ENCODE measurements at regions not wholly inside any gene's neighbourhood (a gene's known extent, or its start where the extent isn't known, plus 50 kb on each side); places are given as distances from the start of the nearest gene placed in this dataset.
"Not testable (repeated sequence)": the region's sequence is repeated elsewhere in the genome, so short reads cannot be mapped to it uniquely, and the experiment has no call there.

DNA sequence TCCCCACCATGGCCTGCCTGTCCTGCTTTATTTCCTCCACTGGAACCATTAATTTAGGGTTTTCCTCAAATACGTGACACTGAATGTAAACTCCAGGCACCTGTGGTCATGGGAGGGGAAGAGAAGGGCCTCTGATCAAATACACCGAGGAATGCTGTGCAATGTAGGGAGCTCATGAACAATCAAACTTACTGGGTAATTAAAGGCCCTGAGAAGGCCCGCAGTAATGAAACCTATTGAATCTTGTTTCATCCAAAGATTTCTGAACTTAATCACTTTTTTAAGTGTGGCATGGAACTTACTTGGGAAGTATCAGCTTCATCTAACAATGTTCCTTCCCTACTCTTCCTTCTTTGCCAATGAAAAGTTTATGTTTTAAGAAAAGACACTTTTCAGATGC lies 299.8 kb downstream of the MIAT start:
- H3K27me3 ChIP-seq (ENCODE audit: control insufficient read depth, insufficient read depth, low read length) = peaks cover 38% of the 10 kb centered on the region
- H3K4me1 ChIP-seq (ENCODE audit: control insufficient read depth, insufficient read depth, low read length) = peaks cover 14% of the 10 kb centered on the region
- H3K27ac ChIP-seq (ENCODE audit: low read depth, low read length) = no peak overlapping the region
- no CpG with 5 or more reads among the region's 3 CpGs for WGBS (ENCODE audit: insufficient coverage)
- no peak overlapping the region for H3K4me3 ChIP-seq (ENCODE audit: low read depth, low read length)
- H3K9me3 ChIP-seq (ENCODE audit: control insufficient read depth, insufficient read depth, low read length) = no peaks in the 10 kb centered on the region
- H3K36me3 ChIP-seq (ENCODE audit: control insufficient read depth, insufficient read depth, low read length) = no peaks in the 10 kb centered on the region
- no peak for DNase-seq (ENCODE audit: low read depth in 4 of 6, low spot score in 6 of 6)

DNA sequence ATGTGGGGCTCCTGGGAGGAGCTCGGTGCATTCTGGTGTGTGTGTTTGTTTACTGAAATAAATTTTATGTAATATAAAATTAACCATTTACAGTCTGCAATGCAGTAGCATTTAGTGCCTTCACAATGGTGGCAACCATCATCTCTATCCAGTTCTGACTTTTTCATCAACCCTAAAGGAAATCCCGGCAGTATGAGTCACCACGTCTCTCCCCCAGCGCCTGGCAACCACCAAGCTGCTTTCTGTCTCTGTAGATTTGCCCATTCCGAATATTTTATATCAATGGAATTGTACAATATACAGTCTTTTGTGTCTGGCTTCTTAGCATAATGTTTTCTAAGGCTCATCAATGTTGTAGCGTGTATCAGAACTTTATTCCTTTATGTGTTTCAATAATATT lies 300.5 kb downstream of the MIAT start:
- no peak overlapping the region for H3K27ac ChIP-seq (ENCODE audit: low read depth, low read length)
- no peak overlapping the region for H3K4me3 ChIP-seq (ENCODE audit: low read depth, low read length)
- no CpG with 5 or more reads among the region's 6 CpGs for WGBS (ENCODE audit: insufficient coverage)
- peaks cover 8% of the 10 kb centered on the region for H3K4me1 ChIP-seq (ENCODE audit: control insufficient read depth, insufficient read depth, low read length)
- no peaks in the 10 kb centered on the region for H3K9me3 ChIP-seq (ENCODE audit: control insufficient read depth, insufficient read depth, low read length)
- no peak for DNase-seq (ENCODE audit: low read depth in 4 of 6, low spot score in 6 of 6)
- no peaks in the 10 kb centered on the region for H3K36me3 ChIP-seq (ENCODE audit: control insufficient read depth, insufficient read depth, low read length)
- peaks cover 36% of the 10 kb centered on the region for H3K27me3 ChIP-seq (ENCODE audit: control insufficient read depth, insufficient read depth, low read length)

DNA sequence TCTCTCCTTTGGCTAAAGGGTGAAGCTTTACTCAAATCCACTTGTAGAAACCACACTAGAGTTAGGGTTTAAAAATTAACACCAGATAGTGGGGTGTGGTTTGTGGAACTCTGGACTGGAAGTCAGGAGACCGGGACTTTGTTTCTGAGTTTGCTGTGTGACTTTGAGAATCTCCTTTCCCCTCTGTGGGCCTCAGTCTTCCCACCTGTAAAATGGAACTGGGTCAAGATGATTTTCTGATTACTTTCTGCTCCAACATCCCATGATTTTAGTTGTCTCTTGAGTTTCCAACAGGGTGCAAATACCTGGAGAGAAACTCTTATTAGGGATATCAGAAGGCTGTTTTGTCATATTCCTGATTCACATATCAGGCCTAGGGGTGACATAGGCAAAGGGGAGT lies 301.0 kb downstream of the MIAT start:
- no peaks in the 10 kb centered on the region for H3K36me3 ChIP-seq (ENCODE audit: control insufficient read depth, insufficient read depth, low read length)
- no CpG with 5 or more reads among the region's 1 CpG for WGBS (ENCODE audit: insufficient coverage)
- H3K27ac ChIP-seq (ENCODE audit: low read depth, low read length) = no peak overlapping the region

DNA sequence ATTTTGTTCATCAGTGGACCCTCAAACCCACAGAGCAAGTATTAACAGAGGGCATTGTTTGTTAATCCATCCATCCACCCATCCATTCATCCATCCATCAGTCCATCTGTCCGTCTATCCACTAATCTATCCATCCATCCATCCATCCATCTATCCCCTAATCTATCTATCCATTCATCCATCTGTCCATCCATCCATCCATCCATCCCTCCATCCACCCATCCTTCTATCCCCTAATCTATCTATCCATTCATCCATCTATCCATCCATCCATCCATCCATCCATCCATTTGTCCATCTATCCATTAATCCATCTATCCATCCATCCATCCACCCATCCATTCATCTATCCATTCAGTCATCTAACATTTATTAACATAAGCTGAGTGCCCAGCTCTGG lies 307.3 kb downstream of the MIAT start:
- H3K4me3 ChIP-seq (ENCODE audit: low read depth, low read length) = no peak overlapping the region
- WGBS (ENCODE audit: insufficient coverage) = 83% methylated on average over 1 of the region's 1 CpG
- H3K36me3 ChIP-seq (ENCODE audit: control insufficient read depth, insufficient read depth, low read length) = no peaks in the 10 kb centered on the region
- no peak overlapping the region for H3K27ac ChIP-seq (ENCODE audit: low read depth, low read length)
- H3K4me1 ChIP-seq (ENCODE audit: control insufficient read depth, insufficient read depth, low read length) = no peaks in the 10 kb centered on the region
- H3K9me3 ChIP-seq (ENCODE audit: control insufficient read depth, insufficient read depth, low read length) = no peaks in the 10 kb centered on the region
- no peak for DNase-seq (ENCODE audit: low read depth in 4 of 6, low spot score in 6 of 6)
- H3K27me3 ChIP-seq (ENCODE audit: control insufficient read depth, insufficient read depth, low read length) = peaks cover 24% of the 10 kb centered on the region

More for the DNA sequence above, 301.0 kb downstream of the MIAT start:
- no peak for DNase-seq (ENCODE audit: low read depth in 4 of 6, low spot score in 6 of 6)
- no peaks in the 10 kb centered on the region for H3K9me3 ChIP-seq (ENCODE audit: control insufficient read depth, insufficient read depth, low read length)
- no peak overlapping the region for H3K4me3 ChIP-seq (ENCODE audit: low read depth, low read length)
- H3K27me3 ChIP-seq (ENCODE audit: control insufficient read depth, insufficient read depth, low read length) = peaks cover 38% of the 10 kb centered on the region
- peaks cover 4% of the 10 kb centered on the region for H3K4me1 ChIP-seq (ENCODE audit: control insufficient read depth, insufficient read depth, low read length)

DNA sequence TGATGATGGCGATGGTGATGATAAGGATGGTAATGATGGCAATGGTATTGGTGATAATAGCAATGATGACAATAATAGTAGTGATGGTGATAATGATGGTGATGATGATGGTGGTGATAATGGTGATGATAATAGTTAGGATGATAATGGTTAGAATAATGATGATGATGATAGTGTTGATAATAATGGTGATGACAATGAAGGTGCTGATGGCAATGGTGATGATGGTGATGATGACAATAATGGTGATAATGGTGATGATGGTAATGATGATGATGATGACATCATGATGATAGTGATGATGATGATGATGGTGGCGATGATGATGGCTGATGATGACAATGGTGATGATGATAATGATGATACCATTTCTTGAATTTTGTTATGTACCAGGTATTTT lies 309.9 kb downstream of the MIAT start:
- DNase-seq (ENCODE audit: low read depth in 4 of 6, low spot score in 6 of 6) = no peak
- Histone ChIP-seq H3K36me3 (ENCODE audit: control insufficient read depth, insufficient read depth, low read length) (no peaks in the 10 kb centered on the region), H3K27ac (ENCODE audit: low read depth, low read length) (no peak overlapping the region), H3K9me3 (ENCODE audit: control insufficient read depth, insufficient read depth, low read length) (no peaks in the 10 kb centered on the region), H3K27me3 (ENCODE audit: control insufficient read depth, insufficient read depth, low read length) (peaks cover 17% of the 10 kb centered on the region), H3K4me3 (ENCODE audit: low read depth, low read length) (no peak overlapping the region), H3K4me1 (ENCODE audit: control insufficient read depth, insufficient read depth, low read length) (no peaks in the 10 kb centered on the region)
- 100% methylated on average over 1 of the region's 2 CpGs for WGBS (ENCODE audit: insufficient coverage)

DNA sequence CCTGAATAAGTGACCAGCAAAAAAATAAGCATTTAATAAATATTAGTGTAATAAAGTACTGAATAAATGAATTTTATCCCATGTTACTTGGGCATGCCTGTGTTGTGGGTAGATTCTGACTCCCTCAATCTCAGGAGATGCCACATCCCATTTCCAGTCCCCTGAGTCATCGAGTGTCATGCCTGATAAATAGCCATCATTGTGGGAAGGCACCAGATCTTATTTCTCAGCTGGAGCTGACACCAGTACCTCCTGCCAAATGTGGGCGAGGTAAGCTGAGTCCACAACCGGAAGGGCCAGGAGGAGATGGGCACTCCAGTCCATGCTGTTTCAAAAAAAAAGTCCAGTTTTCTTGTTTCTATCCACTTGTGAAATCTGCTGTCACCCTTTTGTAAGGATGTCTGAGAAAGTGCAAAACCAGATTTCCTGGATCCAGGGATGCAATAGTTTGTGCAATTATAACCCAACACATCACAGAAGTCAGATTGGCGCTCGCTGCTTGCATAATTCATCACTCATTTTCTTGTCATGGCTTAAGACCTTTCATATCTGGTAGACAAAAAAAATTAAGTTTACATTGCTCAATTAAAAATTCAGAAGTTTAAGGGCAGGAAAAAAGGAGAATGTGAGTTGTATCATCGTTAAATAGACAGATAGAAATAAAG lies 311.6 kb downstream of the MIAT start:
- Histone ChIP-seq H3K4me3 (ENCODE audit: low read depth, low read length) (no peak overlapping the region), H3K4me1 (ENCODE audit: control insufficient read depth, insufficient read depth, low read length) (no peaks in the 10 kb centered on the region), H3K9me3 (ENCODE audit: control insufficient read depth, insufficient read depth, low read length) (no peaks in the 10 kb centered on the region), H3K27me3 (ENCODE audit: control insufficient read depth, insufficient read depth, low read length) (peaks cover 15% of the 10 kb centered on the region), H3K36me3 (ENCODE audit: control insufficient read depth, insufficient read depth, low read length) (no peaks in the 10 kb centered on the region), H3K27ac (ENCODE audit: low read depth, low read length) (no peak overlapping the region)
- DNase-seq (ENCODE audit: low read depth in 4 of 6, low spot score in 6 of 6) = no peak
- WGBS (ENCODE audit: insufficient coverage) = 69% methylated on average over 3 of the region's 6 CpGs

DNA sequence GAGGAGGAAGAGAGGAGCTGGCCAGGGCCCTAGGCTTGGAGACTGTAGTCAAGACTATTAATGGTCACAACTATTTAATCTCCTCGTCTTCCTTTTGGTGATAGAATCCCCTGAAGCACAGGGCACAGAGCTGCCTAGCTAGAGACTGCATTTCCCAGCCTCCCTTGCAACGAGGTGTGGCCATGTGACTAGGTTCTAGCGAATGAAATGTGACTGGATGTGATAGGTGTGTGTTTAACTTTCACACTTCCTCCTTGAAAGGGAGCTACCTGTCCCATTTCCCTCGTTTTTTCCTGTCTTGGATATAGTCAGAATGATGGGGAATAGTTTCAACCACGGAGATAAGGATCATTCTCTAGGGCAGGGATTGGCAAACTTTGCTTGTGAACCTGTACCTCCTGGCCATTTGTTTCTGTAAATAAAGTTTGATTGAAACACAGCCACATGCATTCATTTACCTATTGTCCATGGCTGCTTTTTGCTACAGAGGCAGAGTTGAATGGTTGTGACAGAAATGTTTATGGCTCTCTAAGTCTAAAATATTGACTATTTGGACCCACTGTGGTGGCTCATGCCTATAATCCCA lies 313.5 kb downstream of the MIAT start:
- H3K4me3 ChIP-seq (ENCODE audit: low read depth, low read length) = no peak overlapping the region
- H3K4me1 ChIP-seq (ENCODE audit: control insufficient read depth, insufficient read depth, low read length) = no peaks in the 10 kb centered on the region
- DNase-seq (ENCODE audit: low read depth in 4 of 6, low spot score in 6 of 6) = peak in 1 of 6 donors; percentile 39
- H3K36me3 ChIP-seq (ENCODE audit: control insufficient read depth, insufficient read depth, low read length) = no peaks in the 10 kb centered on the region
- no peak overlapping the region for H3K27ac ChIP-seq (ENCODE audit: low read depth, low read length)
- H3K27me3 ChIP-seq (ENCODE audit: control insufficient read depth, insufficient read depth, low read length) = peaks cover 18% of the 10 kb centered on the region
- H3K9me3 ChIP-seq (ENCODE audit: control insufficient read depth, insufficient read depth, low read length) = no peaks in the 10 kb centered on the region
- WGBS (ENCODE audit: insufficient coverage) = 19% methylated on average over 3 of the region's 5 CpGs

DNA sequence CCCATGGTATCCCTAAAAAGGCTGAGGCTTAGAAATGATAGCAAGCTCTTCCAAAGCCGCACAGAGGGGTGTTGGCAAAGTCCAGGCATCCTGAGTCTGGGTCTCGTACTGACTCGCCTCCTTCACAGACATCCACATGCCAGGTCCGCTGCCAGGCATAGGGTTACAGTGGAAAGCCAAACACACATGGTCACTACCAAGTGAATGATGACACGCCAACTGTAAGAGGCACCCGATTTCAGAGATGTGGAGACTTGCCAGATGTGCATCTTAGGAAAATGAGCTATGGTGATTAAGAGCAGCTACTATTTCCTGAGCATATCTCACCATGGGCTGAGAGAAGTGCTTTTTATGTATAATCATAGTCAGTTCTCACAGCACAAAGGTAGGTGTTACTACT lies 314.9 kb downstream of the MIAT start:
- H3K9me3 ChIP-seq (ENCODE audit: control insufficient read depth, insufficient read depth, low read length) = no peaks in the 10 kb centered on the region
- peaks cover 18% of the 10 kb centered on the region for H3K27me3 ChIP-seq (ENCODE audit: control insufficient read depth, insufficient read depth, low read length)
- H3K27ac ChIP-seq (ENCODE audit: low read depth, low read length) = no peak overlapping the region
- H3K4me3 ChIP-seq (ENCODE audit: low read depth, low read length) = no peak overlapping the region
- 88% methylated on average over 4 of the region's 6 CpGs for WGBS (ENCODE audit: insufficient coverage)
- no peaks in the 10 kb centered on the region for H3K4me1 ChIP-seq (ENCODE audit: control insufficient read depth, insufficient read depth, low read length)
- DNase-seq (ENCODE audit: low read depth in 4 of 6, low spot score in 6 of 6) = no peak
- no peaks in the 10 kb centered on the region for H3K36me3 ChIP-seq (ENCODE audit: control insufficient read depth, insufficient read depth, low read length)

DNA sequence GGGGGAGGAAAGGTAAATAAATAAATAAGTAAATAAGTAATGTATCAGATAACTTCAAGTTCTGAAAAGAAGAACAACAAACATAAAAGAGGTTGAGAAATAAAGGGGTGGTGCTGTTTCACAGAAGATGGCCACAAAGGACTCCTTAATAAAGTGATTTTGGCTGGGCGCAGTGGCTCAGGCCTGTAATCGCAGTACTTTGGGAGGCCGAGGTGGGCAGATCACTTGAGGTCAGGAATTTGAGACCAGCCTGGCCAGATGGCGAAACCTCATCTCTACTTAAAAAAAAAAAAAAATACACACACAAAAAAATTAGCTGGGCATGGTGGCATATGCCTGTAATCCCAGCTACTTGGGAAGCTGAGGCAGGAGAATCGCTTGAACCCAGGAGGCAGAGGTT lies 315.5 kb downstream of the MIAT start:
- H3K4me3 ChIP-seq (ENCODE audit: low read depth, low read length); H3K36me3 ChIP-seq (ENCODE audit: control insufficient read depth, insufficient read depth, low read length); H3K9me3 ChIP-seq (ENCODE audit: control insufficient read depth, insufficient read depth, low read length); H3K27ac ChIP-seq (ENCODE audit: low read depth, low read length); DNase-seq (ENCODE audit: low read depth in 4 of 6, low spot score in 6 of 6); H3K4me1 ChIP-seq (ENCODE audit: control insufficient read depth, insufficient read depth, low read length): not testable (repeated sequence)
- peaks cover 18% of the 10 kb centered on the region for H3K27me3 ChIP-seq (ENCODE audit: control insufficient read depth, insufficient read depth, low read length)
- WGBS (ENCODE audit: insufficient coverage) = 100% methylated on average over 3 of the region's 5 CpGs

DNA sequence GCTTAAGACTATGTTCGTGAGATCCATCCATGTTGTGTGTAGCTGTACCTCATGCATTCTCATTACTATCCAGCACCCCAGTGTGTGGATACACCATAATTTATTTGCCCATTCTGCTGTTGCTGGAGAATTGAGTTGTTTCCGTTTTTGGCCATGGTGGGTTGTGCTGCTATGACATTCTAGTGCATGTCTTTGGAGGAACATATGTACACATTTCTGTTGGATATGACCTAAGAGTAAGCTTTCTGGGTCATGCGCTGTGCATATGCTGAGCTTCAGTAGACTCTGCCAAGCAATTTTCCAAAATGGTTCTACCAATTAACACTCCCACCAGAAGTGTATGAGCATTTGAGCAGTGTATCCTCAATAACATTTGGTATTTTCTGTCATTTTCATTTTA lies 316.6 kb downstream of the MIAT start:
- Histone ChIP-seq H3K27ac (ENCODE audit: low read depth, low read length) (no peak overlapping the region), H3K9me3 (ENCODE audit: control insufficient read depth, insufficient read depth, low read length) (no peaks in the 10 kb centered on the region), H3K27me3 (ENCODE audit: control insufficient read depth, insufficient read depth, low read length) (peaks cover 22% of the 10 kb centered on the region), H3K36me3 (ENCODE audit: control insufficient read depth, insufficient read depth, low read length) (no peaks in the 10 kb centered on the region), H3K4me1 (ENCODE audit: control insufficient read depth, insufficient read depth, low read length) (no peaks in the 10 kb centered on the region), H3K4me3 (ENCODE audit: low read depth, low read length) (no peak overlapping the region)
- no CpG with 5 or more reads among the region's 3 CpGs for WGBS (ENCODE audit: insufficient coverage)
- DNase-seq (ENCODE audit: low read depth in 4 of 6, low spot score in 6 of 6) = peak in 1 of 6 donors; percentile 60

All from spinal cord (tissue), 9 donors.